ENCODE measurements at regions not wholly inside any gene's neighbourhood (a gene's known extent, or its start where the extent isn't known, plus 50 kb on each side); places are given as distances from the start of the nearest gene placed in this dataset.

DNA sequence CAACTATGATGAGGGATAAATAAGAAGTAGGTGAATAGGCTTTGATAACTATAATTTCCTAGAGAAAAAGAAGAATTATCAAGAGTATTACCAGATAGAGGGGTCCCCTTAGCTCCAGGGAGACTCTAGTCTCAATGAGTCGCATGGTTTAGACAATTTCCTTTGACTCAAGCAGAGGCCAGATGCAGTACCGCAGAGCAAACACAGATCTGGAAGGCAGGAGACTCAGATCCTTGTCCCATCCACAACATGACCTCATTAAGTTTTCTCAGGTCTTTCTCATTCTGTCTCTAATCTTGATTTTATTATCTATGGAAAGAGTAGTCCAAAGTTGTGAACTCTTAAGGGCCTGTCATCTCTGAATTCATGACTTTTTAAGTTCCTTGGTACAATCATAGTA lies 987.9 kb downstream of the NTRK3 start:
- H3K4me1 ChIP-seq (ENCODE audit: control insufficient read depth, insufficient read depth, low read length) = no peaks in the 10 kb centered on the region
- H3K9ac ChIP-seq (ENCODE audit: low read depth, low read length) = no peak overlapping the region
- H3K36me3 ChIP-seq (ENCODE audit: insufficient read depth, low read length) = no peaks in the 10 kb centered on the region
- H3K4me3 ChIP-seq (ENCODE audit: low read length) = no peak overlapping the region
- no peak overlapping the region for H3K4me2 ChIP-seq (ENCODE audit: low read length)
- no peaks in the 10 kb centered on the region for H3K27me3 ChIP-seq (ENCODE audit: control insufficient read depth, insufficient read depth, low read length)
- no peaks in the 10 kb centered on the region for H3K9me3 ChIP-seq (replicated peaks; ENCODE audit: low read length)

DNA sequence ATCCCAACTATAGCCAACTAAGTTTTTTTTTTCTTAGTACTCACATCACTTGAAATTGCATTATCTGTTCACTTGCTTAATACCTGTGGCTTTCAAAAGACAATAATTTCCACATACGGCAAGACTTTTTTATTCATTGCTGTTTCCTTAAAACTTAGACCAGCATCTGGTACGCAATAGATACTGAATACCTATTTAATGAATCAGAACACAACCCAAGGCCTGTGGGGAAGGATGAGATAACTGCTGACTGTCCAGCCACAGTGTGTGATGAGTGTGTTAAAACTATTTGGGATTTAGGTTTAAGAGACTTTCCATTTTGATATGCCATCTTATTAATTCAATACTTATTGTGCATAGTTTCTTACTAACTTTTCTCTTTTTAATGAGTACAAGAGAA lies 988.7 kb downstream of the NTRK3 start:
- no peak overlapping the region for H3K9ac ChIP-seq (ENCODE audit: low read depth, low read length)
- H3K36me3 ChIP-seq (ENCODE audit: insufficient read depth, low read length) = no peaks in the 10 kb centered on the region
- H3K4me2 ChIP-seq (ENCODE audit: low read length) = no peak overlapping the region
- no peaks in the 10 kb centered on the region for H3K4me1 ChIP-seq (ENCODE audit: control insufficient read depth, insufficient read depth, low read length)
- H3K27me3 ChIP-seq (ENCODE audit: control insufficient read depth, insufficient read depth, low read length) = no peaks in the 10 kb centered on the region
- H3K4me3 ChIP-seq (ENCODE audit: low read length) = no peak overlapping the region
- no peaks in the 10 kb centered on the region for H3K9me3 ChIP-seq (replicated peaks; ENCODE audit: low read length)

DNA sequence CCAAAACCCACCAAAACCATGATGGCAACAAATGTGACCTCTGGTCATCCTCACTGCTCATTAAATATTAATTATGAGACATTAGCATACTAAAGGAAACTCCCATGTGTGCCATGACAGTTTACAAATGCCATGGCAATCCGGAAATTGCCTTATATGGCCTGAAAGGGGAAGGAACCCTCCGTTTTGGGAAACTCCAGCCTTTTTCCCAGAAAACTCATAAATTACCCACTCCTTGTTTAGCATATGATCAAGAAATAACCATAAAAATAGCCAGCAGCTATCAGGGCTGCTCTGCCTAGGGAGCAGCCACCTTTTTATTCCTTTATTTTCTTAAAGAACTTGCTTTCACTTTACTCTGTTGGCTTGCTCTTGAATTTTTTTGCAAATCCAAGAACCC lies 992.7 kb downstream of the NTRK3 start:
- H3K4me3 ChIP-seq (ENCODE audit: low read length) = no peak overlapping the region
- no peak overlapping the region for H3K9ac ChIP-seq (ENCODE audit: low read depth, low read length)
- H3K4me2 ChIP-seq (ENCODE audit: low read length) = no peak overlapping the region

DNA sequence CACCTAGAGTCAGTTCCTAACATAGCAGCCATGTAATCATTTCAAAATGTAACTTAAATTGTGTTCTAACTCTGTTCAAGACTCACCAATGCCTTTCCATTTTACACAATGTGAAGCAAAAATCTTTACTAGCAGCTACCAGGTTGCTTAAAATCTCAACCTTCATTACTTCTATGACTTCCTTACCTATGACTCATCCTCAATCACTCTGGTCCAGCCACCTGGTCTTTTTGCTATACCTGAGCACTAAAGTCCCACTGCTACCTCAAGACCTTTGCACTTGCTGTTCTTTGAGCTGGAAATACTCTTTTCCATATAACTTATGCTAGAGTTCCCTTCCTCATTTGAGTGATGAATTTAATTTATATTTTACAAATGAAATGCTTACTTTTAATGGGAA lies 993.2 kb downstream of the NTRK3 start:
- no peak overlapping the region for H3K9ac ChIP-seq (ENCODE audit: low read depth, low read length)
- H3K36me3 ChIP-seq (ENCODE audit: insufficient read depth, low read length) = no peaks in the 10 kb centered on the region
- no peaks in the 10 kb centered on the region for H3K27me3 ChIP-seq (ENCODE audit: control insufficient read depth, insufficient read depth, low read length)
- H3K4me2 ChIP-seq (ENCODE audit: low read length) = no peak overlapping the region
- H3K4me1 ChIP-seq (ENCODE audit: control insufficient read depth, insufficient read depth, low read length) = no peaks in the 10 kb centered on the region
- H3K4me3 ChIP-seq (ENCODE audit: low read length) = no peak overlapping the region
- H3K9me3 ChIP-seq (replicated peaks; ENCODE audit: low read length) = peaks cover 2% of the 10 kb centered on the region

More for the DNA sequence above, 992.7 kb downstream of the NTRK3 start:
- no peaks in the 10 kb centered on the region for H3K27me3 ChIP-seq (ENCODE audit: control insufficient read depth, insufficient read depth, low read length)
- no peaks in the 10 kb centered on the region for H3K4me1 ChIP-seq (ENCODE audit: control insufficient read depth, insufficient read depth, low read length)
- no peaks in the 10 kb centered on the region for H3K36me3 ChIP-seq (ENCODE audit: insufficient read depth, low read length)
- H3K9me3 ChIP-seq (replicated peaks; ENCODE audit: low read length) = peaks cover 2% of the 10 kb centered on the region

DNA sequence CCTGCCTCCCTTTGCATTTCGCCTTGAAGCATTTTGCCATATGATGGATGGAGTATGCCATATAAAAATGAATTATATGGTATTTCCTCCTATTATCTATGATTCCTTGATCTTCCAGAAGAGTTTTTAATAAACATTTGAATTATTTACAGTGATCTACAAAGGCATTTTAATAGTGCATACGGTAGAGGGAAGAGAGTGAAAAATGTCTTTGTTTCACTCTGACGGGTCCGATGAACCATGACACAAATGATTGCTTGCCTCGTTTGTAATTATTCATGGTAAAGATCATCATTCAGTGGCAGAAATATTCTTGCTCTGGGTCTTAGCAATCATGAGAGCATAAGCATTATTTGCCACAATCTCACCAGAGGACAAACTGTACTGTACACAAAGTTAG lies 1010.9 kb downstream of the NTRK3 start:
- Histone ChIP-seq H3K9ac (ENCODE audit: low read depth, low read length) (no peak overlapping the region), H3K4me2 (ENCODE audit: low read length) (no peak overlapping the region), H3K9me3 (replicated peaks; ENCODE audit: low read length) (no peaks in the 10 kb centered on the region), H3K27me3 (ENCODE audit: control insufficient read depth, insufficient read depth, low read length) (no peaks in the 10 kb centered on the region), H3K36me3 (ENCODE audit: insufficient read depth, low read length) (no peaks in the 10 kb centered on the region), H3K4me1 (ENCODE audit: control insufficient read depth, insufficient read depth, low read length) (no peaks in the 10 kb centered on the region), H3K4me3 (ENCODE audit: low read length) (no peak overlapping the region)

DNA sequence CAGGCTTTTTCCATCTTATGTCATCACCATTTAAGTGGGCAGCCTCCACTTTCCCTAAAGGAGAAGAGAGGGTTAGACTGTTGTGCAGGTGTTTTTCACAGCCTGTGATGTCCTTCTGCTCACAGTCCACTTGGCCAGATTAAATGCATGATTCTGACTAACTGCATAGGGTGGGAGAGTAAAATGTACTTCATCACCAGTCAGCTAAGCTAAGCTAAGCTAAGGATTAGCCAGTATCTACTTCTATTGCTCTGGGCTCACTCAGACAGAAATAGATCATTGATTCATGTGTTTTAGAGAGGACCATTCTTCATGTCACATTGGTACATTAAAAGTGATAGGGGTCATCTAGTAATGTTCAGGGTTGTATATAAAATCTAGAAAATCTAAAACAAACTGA lies 1013.1 kb downstream of the NTRK3 start:
- H3K27me3 ChIP-seq (ENCODE audit: control insufficient read depth, insufficient read depth, low read length) = no peaks in the 10 kb centered on the region
- no peaks in the 10 kb centered on the region for H3K4me1 ChIP-seq (ENCODE audit: control insufficient read depth, insufficient read depth, low read length)
- no peaks in the 10 kb centered on the region for H3K9me3 ChIP-seq (replicated peaks; ENCODE audit: low read length)
- no peak overlapping the region for H3K4me2 ChIP-seq (ENCODE audit: low read length)
- no peak overlapping the region for H3K4me3 ChIP-seq (ENCODE audit: low read length)
- H3K36me3 ChIP-seq (ENCODE audit: insufficient read depth, low read length) = no peaks in the 10 kb centered on the region
- H3K9ac ChIP-seq (ENCODE audit: low read depth, low read length) = no peak overlapping the region

DNA sequence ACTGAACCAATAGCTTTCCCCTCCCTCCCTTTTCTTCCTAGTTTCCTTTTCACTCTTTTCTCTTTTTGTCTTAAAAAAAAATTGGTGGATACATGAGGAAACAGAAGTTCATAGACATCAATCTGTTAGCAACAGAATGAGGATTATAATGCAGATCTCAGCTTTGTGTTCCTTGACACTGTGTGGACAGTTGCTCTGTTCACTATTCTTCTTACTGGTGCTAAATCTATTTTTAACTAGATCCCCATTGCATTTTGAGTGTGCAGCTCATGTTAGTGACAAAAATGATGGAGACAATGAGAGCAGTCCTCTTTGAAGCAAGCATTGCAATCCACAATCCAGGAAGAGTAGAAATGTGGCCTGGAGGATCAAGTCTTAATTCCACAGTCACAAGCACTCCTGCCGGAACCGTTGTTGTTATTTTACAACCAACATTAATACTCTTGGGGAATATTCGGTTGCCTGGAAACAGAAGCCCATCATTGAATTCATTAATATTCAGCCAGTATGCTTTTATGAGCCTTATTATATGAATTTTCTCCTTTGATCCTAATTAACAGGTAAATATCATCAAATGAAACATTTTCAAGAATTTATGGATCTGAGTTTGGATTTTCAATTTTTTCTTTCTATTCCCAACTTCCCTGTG lies 1016.8 kb downstream of the NTRK3 start:
- Histone ChIP-seq H3K36me3 (ENCODE audit: insufficient read depth, low read length) (no peaks in the 10 kb centered on the region), H3K4me3 (ENCODE audit: low read length) (no peak overlapping the region), H3K9ac (ENCODE audit: low read depth, low read length) (no peak overlapping the region), H3K4me2 (ENCODE audit: low read length) (no peak overlapping the region), H3K9me3 (replicated peaks; ENCODE audit: low read length) (no peaks in the 10 kb centered on the region), H3K4me1 (ENCODE audit: control insufficient read depth, insufficient read depth, low read length) (no peaks in the 10 kb centered on the region), H3K27me3 (ENCODE audit: control insufficient read depth, insufficient read depth, low read length) (no peaks in the 10 kb centered on the region)

DNA sequence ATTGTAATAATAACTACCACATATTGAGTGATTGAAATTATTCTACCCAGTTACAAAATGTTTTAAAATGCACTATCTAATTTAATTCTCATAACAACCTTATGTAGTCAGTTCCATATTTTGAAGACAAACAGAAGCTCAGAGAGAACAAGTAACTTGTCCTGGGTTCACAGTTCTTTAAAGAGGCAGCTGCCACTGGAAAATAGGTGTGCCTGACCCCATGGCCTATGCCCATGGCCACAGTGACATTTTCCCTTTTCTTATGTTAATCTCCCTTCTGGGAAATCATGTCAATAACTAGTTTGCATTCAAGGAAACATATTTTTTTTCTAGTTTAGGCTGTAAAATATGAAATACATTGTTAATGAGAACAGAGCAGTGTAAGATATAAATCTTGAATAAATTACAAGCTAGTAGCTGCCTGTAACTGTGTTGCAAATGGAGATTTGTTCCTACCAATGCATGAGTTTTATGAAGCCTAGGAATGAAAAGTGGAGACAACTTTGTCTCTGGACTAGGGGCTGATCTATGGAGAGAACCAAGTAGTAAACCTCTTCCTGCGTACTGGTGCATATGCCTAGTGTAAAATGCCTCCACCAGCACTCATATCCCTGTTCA lies 1018.0 kb downstream of the NTRK3 start:
- Histone ChIP-seq H3K9ac (ENCODE audit: low read depth, low read length) (no peak overlapping the region), H3K4me1 (ENCODE audit: control insufficient read depth, insufficient read depth, low read length) (no peaks in the 10 kb centered on the region), H3K4me2 (ENCODE audit: low read length) (no peak overlapping the region), H3K27me3 (ENCODE audit: control insufficient read depth, insufficient read depth, low read length) (no peaks in the 10 kb centered on the region), H3K36me3 (ENCODE audit: insufficient read depth, low read length) (no peaks in the 10 kb centered on the region), H3K9me3 (replicated peaks; ENCODE audit: low read length) (no peaks in the 10 kb centered on the region), H3K4me3 (ENCODE audit: low read length) (no peak overlapping the region)

DNA sequence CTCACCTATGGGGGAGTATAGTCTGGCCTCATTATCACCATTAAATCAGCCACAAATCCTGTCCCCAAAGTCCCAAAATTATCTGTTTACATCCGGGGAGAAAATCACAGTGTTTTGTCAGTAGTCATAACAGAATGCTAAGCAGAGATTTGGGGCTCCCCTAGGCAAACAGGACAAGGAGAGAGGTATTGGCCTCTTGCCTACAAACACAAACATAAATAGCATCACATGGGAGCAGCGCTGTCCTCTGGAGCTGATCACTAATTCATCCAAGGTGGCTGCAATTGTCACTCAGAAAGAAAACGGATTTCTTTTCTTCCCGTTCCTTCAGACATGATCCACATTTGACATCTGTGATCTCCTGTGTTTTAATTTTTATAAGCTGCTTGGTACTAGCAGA lies 1028.1 kb downstream of the NTRK3 start:
- Histone ChIP-seq H3K4me3 (ENCODE audit: low read length) (no peak overlapping the region), H3K9ac (ENCODE audit: low read depth, low read length) (no peak overlapping the region), H3K9me3 (replicated peaks; ENCODE audit: low read length) (no peaks in the 10 kb centered on the region), H3K36me3 (ENCODE audit: insufficient read depth, low read length) (no peaks in the 10 kb centered on the region), H3K4me1 (ENCODE audit: control insufficient read depth, insufficient read depth, low read length) (no peaks in the 10 kb centered on the region), H3K27me3 (ENCODE audit: control insufficient read depth, insufficient read depth, low read length) (no peaks in the 10 kb centered on the region), H3K4me2 (ENCODE audit: low read length) (no peak overlapping the region)

DNA sequence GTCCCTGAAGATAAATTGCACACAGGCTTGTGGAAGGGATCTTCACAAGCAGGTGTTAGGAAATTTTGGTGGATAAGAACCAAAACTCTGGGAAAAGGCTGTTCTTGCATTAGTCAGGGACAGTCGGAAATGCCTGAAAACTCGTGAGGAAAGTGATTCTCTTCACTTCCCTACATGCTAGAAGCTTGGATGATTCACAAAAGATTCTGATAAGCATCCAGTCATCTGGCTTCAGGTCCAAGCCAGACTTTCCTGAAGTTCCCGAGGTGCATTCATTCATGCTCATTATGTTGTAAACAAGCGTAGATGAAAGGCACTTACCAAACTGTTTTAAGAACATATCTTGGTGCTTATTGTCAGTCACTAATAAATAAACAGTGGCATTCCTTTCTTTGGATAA lies 1028.7 kb downstream of the NTRK3 start:
- Histone ChIP-seq H3K4me1 (ENCODE audit: control insufficient read depth, insufficient read depth, low read length) (no peaks in the 10 kb centered on the region), H3K4me2 (ENCODE audit: low read length) (no peak overlapping the region), H3K9ac (ENCODE audit: low read depth, low read length) (no peak overlapping the region), H3K27me3 (ENCODE audit: control insufficient read depth, insufficient read depth, low read length) (no peaks in the 10 kb centered on the region), H3K36me3 (ENCODE audit: insufficient read depth, low read length) (no peaks in the 10 kb centered on the region), H3K4me3 (ENCODE audit: low read length) (no peak overlapping the region), H3K9me3 (replicated peaks; ENCODE audit: low read length) (no peaks in the 10 kb centered on the region)

DNA sequence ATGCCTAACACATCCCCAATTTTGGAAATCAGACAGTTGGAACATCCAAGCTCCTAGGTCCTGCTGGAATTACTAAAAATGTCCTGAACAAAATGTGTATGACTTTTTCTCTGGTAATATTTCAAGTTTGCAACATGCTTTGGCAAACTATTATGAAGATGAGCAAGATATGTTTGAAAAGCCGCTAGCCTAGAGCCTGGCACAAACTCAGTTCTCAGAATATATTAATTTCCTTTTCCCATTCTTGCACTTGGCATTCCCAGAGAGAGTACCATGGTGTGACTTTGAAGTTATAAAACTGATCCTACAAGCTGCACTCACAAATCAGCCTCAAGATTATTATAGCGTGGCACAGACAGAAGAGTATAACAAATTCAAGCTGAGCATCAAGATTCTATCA lies 1031.1 kb downstream of the NTRK3 start:
- no peak overlapping the region for H3K4me3 ChIP-seq (ENCODE audit: low read length)
- no peaks in the 10 kb centered on the region for H3K4me1 ChIP-seq (ENCODE audit: control insufficient read depth, insufficient read depth, low read length)
- H3K27me3 ChIP-seq (ENCODE audit: control insufficient read depth, insufficient read depth, low read length) = no peaks in the 10 kb centered on the region
- H3K9me3 ChIP-seq (replicated peaks; ENCODE audit: low read length) = no peaks in the 10 kb centered on the region
- no peak overlapping the region for H3K4me2 ChIP-seq (ENCODE audit: low read length)
- H3K36me3 ChIP-seq (ENCODE audit: insufficient read depth, low read length) = no peaks in the 10 kb centered on the region
- H3K9ac ChIP-seq (ENCODE audit: low read depth, low read length) = no peak overlapping the region

DNA sequence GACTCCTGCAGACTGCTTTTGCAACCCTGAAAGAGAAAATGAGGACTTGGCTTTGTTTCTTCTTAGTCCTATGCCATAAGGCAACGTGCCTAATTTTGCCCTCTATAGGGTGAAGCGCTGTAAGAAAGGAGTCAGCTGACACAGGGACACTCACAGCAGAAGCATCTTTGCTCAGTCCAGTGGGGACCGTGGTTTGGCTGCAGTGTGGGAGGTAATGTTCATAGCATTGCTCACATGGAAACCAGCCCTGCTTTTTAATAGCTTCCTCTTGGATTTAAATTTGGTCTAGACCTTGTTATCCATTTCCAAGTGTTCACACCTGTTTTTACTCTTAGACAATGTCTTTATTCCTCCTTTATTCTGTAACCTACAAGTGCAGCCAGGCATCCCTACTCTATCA lies 1032.1 kb downstream of the NTRK3 start:
- no peaks in the 10 kb centered on the region for H3K4me1 ChIP-seq (ENCODE audit: control insufficient read depth, insufficient read depth, low read length)
- no peaks in the 10 kb centered on the region for H3K9me3 ChIP-seq (replicated peaks; ENCODE audit: low read length)
- H3K4me2 ChIP-seq (ENCODE audit: low read length) = no peak overlapping the region
- no peak overlapping the region for H3K4me3 ChIP-seq (ENCODE audit: low read length)
- no peaks in the 10 kb centered on the region for H3K27me3 ChIP-seq (ENCODE audit: control insufficient read depth, insufficient read depth, low read length)
- no peaks in the 10 kb centered on the region for H3K36me3 ChIP-seq (ENCODE audit: insufficient read depth, low read length)
- no peak overlapping the region for H3K9ac ChIP-seq (ENCODE audit: low read depth, low read length)

All from skeletal muscle satellite cell (primary cell).